GM18868 (cell line): ENCODE measurements at regions not wholly inside any gene's neighbourhood (a gene's known extent, or its start where the extent isn't known, plus 50 kb on each side); places are given as distances from the start of the nearest gene placed in this dataset.
"Not testable (repeated sequence)": the region's sequence is repeated elsewhere in the genome, so short reads cannot be mapped to it uniquely, and the experiment has no call there.

Experiments
- ATAC-seq: cut with Tn5 transposase; IDR thresholded peaks from one replicate; pipeline ENCODE4 v1.9.1; 2021; ENCODE audit warnings: mild to moderate bottlenecking, moderate library complexity; ENCODE audit not compliant: unreplicated experiment

- no peak for ATAC-seq
These were observed 267.6 kb downstream of the RND3 start for GRCh38 chr2:150219861-150220260.

- no peak for ATAC-seq
These were observed 272.4 kb downstream of the RND3 start for GRCh38 chr2:150215041-150215440.

DNA sequence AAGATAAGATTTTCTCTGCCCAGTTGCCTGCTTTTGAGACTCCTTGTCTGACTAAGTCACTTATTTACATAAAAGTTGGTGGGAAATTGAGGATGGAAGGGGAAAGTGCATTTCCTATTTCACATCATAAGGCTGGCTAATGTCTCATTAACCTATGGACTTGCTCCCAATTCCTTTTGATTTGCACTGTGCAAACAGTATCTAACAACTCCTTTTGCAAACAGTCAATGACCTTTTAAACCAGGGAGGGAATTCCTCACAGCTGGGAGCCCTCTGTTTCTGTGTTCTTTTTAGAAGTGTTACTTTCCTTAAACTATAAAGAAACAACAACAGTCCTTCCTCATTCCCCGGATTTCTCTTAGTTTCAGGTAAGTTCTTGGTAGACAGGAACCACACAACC is 272.8 kb downstream of the RND3 start:
- ATAC-seq = no peak

GRCh38 chr2:150212722-150213171 is 274.7 kb downstream of the RND3 start:
- ATAC-seq = no peak

DNA sequence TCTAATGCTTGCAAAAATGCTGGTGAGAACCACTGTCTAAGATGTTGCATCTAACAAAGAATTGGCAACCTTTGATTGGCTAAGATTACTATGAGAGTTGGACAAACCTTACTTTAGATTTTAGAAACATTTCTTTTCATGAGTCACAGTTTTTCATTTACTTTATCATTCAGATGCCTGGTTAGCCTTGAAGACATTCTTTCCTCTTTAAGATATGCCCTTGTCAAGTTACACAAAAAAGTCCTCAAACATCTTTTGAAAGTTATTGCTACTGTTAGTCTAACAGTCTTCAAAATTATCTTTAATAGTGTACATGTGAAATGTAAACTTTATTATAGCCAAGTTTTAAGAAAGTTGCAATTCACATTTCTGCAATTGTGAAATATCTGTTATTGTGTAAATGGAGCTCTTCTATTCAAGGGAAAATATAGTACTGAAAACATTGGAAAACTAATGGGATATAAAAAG is 276.3 kb downstream of the RND3 start:
- ATAC-seq = no peak

DNA sequence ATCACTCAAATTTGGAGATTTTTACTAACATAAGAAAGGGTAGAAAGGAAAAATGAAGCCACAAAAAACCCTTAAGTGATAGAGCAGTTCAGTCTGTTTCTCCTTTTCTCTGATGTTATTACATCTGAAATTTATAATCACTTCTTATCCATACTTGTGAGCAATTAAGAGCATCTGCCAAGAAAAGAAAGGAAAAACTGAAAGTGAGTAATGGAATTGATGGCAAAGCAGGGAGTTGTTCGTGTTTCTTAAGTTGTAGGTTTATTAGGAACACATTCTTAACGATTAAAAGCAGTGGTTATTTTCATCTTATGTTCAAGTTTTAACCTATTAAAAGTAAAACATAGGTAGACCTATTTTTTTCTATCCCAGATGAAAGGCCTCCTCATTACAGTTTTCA is 277.7 kb downstream of the RND3 start:
- no peak for ATAC-seq

DNA sequence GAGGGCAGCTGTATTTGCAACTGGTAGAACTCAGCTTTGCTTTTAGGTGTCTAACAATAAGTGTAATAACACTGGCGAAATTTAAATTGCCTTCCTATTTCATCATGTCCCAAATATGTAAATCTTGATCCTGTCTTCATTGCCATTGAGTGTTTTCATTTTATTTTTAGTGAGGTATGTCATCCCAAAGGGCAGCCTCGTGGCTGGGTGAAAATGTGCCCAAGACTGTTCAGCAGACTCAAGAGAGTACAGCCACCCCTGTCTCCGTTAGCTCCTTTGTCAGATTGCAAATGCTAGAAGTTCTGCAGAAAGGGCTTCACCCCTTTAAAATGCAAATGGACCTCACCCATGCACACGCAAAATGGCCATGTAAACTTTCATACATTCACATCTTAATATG is 278.8 kb downstream of the RND3 start:
- no peak for ATAC-seq

GRCh38 chr2:150207979-150208378 is 279.5 kb downstream of the RND3 start:
- ATAC-seq = no peak

DNA sequence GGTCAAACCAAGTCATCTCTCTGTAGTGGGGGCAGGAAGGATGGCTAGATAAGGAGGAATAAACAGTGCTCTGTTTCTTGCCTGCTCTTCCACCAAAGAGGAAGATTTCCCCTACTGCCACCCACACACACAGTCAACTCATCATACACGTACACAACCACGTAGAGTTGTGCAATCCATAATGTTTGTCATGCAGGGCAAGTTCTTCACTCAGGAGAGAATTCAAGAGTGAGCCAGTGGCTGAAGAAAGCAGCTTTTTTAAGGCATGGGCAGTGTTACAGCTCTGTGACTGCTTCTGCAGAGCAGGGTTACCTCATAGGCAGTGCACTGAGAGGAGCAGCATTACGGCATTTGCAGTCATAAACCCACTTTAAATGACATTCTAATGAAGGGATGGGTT is 283.0 kb downstream of the RND3 start:
- no peak for ATAC-seq

GRCh38 chr2:150194816-150195215 is 292.7 kb downstream of the RND3 start:
- not testable (repeated sequence) for ATAC-seq

GRCh38 chr2:150192701-150193100 is 294.8 kb downstream of the RND3 start:
- no peak for ATAC-seq

GRCh38 chr2:150191349-150191748 is 296.1 kb downstream of the RND3 start:
- ATAC-seq = no peak

DNA sequence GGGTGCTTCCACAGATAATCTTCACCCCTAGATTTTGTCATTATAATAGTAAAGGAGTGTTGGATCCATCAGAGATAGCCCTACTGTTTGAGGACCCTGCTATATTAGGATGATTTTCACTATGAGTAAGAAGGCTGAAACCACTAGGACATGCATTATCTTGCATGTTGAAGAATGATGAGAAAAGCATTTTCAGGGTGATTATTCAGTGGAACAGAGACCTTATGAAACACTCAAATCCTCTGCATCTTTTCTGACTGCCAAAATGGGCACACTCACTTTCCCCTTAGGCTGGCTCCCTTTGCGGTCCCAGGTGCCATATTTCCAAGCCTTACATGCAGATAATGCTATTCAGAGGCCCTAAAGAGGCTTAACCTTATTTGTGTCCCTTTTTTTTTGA is 296.9 kb downstream of the RND3 start:
- no peak for ATAC-seq

DNA sequence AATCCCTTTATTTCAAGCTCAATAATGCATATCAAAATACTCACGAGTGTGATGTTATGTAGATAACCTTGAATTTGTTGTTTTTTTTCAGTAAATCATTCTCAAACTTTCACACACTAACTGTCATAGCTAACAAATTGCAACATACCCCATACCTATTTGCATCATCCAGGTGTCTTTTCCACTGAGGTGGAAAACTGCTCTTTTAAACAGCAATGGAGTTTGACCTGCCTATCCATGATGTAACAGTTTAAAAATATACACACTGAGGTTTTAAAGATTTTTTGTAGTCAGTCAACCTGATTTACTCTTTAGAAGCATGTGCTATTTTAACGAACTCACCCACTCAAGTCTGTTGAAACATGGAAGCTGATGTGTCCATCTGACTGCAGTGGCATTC is 298.7 kb downstream of the RND3 start:
- ATAC-seq = no peak

DNA sequence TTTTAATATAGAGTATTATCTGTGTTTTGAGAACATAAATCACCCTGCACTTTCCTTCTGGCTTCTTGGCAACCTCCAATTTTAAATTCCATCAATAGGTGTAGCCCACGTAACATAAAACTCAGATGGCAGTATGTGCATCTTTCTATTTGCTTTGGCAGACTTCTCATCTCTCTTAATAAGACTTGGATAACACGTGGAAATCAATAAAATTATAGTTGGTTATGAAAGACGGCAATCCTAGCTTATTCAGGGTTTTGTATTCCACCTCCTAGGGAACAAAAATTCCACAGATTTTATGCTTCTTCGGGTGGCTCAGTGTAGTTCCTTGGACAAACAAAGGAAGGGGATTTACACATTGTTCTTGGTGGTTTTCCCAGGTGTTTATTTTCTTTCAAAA is 299.3 kb downstream of the RND3 start:
- ATAC-seq = no peak

- ATAC-seq = no peak
These were observed 304.8 kb downstream of the RND3 start for GRCh38 chr2:150182566-150183235.

DNA sequence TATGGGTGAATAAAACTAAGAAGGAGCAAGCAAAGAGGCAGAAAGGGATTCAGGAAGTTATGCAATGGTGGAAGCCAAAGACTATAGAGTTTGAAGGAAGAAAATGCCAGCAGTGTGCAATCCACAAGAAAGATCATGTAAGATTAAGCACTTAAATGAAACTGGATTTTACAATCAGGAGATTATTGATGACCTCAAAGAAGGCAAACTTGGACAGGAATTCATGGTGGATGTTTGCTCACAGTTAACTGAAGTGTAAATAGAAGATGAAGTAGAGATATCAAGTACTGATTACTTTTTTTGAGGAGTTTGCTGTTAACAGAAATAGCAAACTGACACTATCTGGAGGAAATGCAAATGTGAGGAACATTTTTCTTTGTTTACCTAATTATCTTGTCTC is 308.9 kb downstream of the RND3 start:
- ATAC-seq = no peak

- ATAC-seq = no peak
These were observed 312.5 kb downstream of the RND3 start for GRCh38 chr2:150174971-150175421.

DNA sequence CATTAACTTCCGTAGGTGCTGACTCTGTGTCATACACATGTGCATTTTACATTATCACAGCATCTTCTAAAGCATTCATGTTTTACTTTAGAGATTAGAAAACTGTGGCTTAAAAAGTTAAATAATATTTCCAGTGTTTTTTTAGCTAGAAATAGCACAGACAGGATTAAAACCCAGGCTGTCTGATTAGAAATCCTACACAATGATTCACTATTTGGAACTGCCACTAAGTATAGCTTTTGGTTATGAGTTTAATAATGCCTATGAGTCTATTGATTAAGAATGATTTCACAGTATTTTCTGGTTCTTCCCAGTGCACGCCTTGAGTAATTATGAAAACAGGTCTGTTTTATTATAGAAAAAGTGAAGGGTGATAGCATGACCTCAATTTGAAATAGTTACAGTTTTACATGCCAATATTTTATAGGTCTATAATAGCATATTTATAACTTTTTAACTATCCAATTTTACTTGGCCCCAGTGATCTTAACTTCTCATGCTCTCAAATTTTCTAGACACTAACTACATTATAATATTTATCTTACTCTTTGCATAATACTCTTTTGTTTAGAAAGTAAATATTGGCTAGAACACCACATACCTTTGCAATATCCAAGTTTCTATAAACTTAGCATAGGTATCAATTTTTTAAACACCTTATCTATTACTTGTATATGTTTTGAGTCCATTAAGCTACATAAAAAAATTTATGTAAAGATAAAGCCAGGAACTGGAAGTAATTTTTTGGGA is 313.2 kb downstream of the RND3 start:
- ATAC-seq = no peak

DNA sequence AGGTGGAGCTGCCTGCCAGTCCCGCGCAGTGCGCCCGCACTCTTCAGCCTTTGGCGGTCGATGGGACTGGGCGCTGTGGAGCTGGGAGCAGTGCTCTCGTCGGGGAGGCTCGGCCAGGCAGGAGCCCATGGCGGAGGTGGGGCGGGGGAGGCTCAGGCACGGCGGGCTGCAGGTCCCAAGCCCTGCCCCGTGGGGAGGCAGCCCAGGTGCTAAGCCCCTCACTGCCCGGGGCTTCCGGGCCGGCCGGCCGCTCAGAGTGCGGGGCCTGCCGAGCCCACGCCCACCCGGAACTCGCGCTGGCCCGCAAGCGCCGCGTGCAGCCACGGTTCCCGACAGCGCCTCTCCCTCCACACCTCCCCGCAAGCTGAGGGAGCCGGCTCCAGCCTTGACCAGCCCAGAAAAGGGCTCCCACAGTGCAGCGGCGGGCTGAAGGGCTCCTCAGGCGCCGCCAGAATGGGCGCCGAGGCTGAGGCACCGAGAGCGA is 316.4 kb downstream of the RND3 start:
- ATAC-seq = no peak

- no peak for ATAC-seq
These were observed 318.2 kb downstream of the RND3 start for GRCh38 chr2:150169237-150169629.

DNA sequence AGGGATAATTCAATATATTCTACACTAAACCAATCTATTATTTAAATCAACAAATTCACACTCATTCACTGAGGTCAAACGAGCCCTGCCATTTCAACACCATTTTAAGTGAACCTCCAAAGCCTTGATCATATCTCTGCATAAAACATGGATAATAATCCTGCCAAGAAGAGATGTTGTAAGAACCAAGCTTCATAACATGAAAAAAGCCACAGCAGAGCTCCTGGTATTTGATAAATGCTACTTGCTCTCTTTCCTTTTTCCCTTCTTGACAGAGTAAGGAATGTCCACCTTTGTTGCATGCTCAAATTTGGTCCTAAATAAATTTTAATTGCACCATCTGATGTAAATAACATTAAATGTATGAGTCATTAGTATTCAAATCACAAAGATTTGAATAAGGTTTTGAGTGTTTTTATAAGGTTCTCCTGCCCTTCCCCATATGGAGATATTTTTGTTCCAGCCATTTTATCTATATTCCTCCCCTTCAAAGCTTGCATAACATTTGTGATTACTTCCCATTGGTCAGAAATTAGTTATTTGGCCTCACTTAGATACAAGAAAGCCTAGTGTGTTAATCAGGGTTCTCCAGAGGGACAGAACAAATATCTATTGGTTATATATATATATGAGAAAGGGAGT is 318.8 kb downstream of the RND3 start:
- no peak for ATAC-seq
